ENCODE measurements at regions not wholly inside any gene's neighbourhood (a gene's known extent, or its start where the extent isn't known, plus 50 kb on each side); places are given as distances from the start of the nearest gene placed in this dataset.

DNA sequence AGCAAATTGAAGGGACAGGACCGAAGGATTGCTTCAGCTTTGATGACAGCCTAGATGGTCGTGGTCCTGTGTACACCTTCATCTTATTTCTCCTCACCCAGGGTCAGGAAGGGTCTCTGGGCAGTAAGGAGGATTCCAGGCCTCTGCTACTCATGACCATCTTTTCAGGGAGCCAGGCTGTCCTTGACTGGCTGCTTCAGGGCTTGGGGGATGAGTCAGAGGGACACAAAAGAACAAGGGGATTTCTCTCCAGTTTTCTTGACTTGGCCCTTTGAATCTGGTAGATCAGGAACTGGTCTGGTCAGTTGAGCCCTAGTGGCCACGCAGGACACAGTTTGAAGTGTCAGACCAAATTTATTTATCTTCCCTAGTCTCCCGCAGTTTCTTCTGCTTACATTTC, 402.1 kb upstream of the CHD6 start:
- TF ChIP-seq CTCF (IDR thresholded peaks at IDR 0.05) (no peak), POLR2AphosphoS5 (IDR thresholded peaks at IDR 0.05) (no peak), EP300 (IDR thresholded peaks at IDR 0.05; ENCODE audit: low read depth) (no peak), POLR2A (IDR thresholded peaks at IDR 0.05) (no peak)
